GM12874 (cell line): ENCODE measurements at regions not wholly inside any gene's neighbourhood (a gene's known extent, or its start where the extent isn't known, plus 50 kb on each side); places are given as distances from the start of the nearest gene placed in this dataset.

Experiments used
- CTCF ChIP-seq: IDR thresholded peaks from 2 replicates; pipeline ENCODE4 v1.5.1; 2011; ENCODE audit warnings: low read depth, mild to moderate bottlenecking, control low read depth, low read length, moderate library complexity; ENCODE audit not compliant: insufficient read depth

- no peak for TF ChIP-seq CTCF
Observed at GRCh38 chr1:221117133-221117532, 237.9 kb downstream of the HLX start.

GRCh38 chr1:221117548-221117951, 238.3 kb downstream of the HLX start:
- no peak for TF ChIP-seq CTCF

- no peak for TF ChIP-seq CTCF
Observed at GRCh38 chr1:221118176-221118937, 239.1 kb downstream of the HLX start.

GRCh38 chr1:221118938-221119320, 239.7 kb downstream of the HLX start:
- TF ChIP-seq CTCF = no peak

GRCh38 chr1:221122501-221122900, 243.3 kb downstream of the HLX start:
- no peak for TF ChIP-seq CTCF

- TF ChIP-seq CTCF = no peak
Observed at GRCh38 chr1:221125976-221126375, 246.7 kb downstream of the HLX start.

- no peak for TF ChIP-seq CTCF
Observed at GRCh38 chr1:221137666-221138065, 258.4 kb downstream of the HLX start.
